ENCODE measurements at regions not wholly inside any gene's neighbourhood (a gene's known extent, or its start where the extent isn't known, plus 50 kb on each side); places are given as distances from the start of the nearest gene placed in this dataset.

GRCh38 chr2:18708203-18708715 lies 118.9 kb upstream of the NT5C1B start:
- TF ChIP-seq CTCF (conservative IDR thresholded peaks at IDR 0.05) (no peak), ZFX (IDR thresholded peaks at IDR 0.05) (no peak)
- no peak overlapping the region for H3K27ac ChIP-seq

GRCh38 chr2:18706001-18706400 lies 116.6 kb upstream of the NT5C1B start:
- no peak overlapping the region for H3K27ac ChIP-seq
- TF ChIP-seq CTCF (conservative IDR thresholded peaks at IDR 0.05): no peak
- no peak for TF ChIP-seq ZFX (IDR thresholded peaks at IDR 0.05)

- no peak overlapping the region for H3K27ac ChIP-seq
- no peak for TF ChIP-seq CTCF (conservative IDR thresholded peaks at IDR 0.05)
Observed at GRCh38 chr2:18704276-18704675, 114.9 kb upstream of the NT5C1B start.

DNA sequence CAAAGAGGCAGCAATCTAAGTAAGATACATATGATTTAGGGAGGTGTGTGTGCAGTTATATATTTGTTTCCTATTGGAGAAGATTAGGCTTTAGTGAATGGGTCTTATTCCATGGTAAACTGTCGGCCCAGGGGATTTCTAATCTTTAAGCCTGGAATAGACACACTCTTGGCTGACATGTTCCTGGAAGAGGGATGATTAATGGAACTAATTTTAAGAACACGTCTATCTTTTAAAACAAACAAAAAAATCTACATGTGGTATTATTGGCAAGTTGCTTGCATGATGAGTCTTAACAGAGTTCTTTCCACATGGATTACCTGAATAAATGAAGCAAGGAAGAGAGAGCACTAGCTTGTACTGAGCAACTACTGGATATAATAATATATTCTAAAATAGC lies 114.2 kb upstream of the NT5C1B start:
- TF ChIP-seq CTCF (conservative IDR thresholded peaks at IDR 0.05) (no peak), ZFX (IDR thresholded peaks at IDR 0.05) (no peak)
- H3K27ac ChIP-seq: no peak overlapping the region

GRCh38 chr2:18701981-18702380 lies 112.6 kb upstream of the NT5C1B start:
- no peak for TF ChIP-seq CTCF (conservative IDR thresholded peaks at IDR 0.05)
- no peak for TF ChIP-seq ZFX (IDR thresholded peaks at IDR 0.05)
- H3K27ac ChIP-seq: no peak overlapping the region

GRCh38 chr2:18701546-18701945 lies 112.2 kb upstream of the NT5C1B start:
- no peak overlapping the region for H3K27ac ChIP-seq
- no peak for TF ChIP-seq ZFX (IDR thresholded peaks at IDR 0.05)
- TF ChIP-seq CTCF (conservative IDR thresholded peaks at IDR 0.05): no peak

- peak; percentile 30 for TF ChIP-seq CTCF (conservative IDR thresholded peaks at IDR 0.05)
- no peak for TF ChIP-seq ZFX (IDR thresholded peaks at IDR 0.05)
- no peak overlapping the region for H3K27ac ChIP-seq
Observed at GRCh38 chr2:18690342-18690741, 101.0 kb upstream of the NT5C1B start.
